Tibial nerve (tissue), 4 donors: ENCODE measurements at regions not wholly inside any gene's neighbourhood (a gene's known extent, or its start where the extent isn't known, plus 50 kb on each side); places are given as distances from the start of the nearest gene placed in this dataset.

Experiments used
- DNase-seq, 2 donors: peaks; one replicate each; pipeline ENCODE4 v3.0.0-alpha.2; 2019; ENCODE audit warnings: low spot score in 2 of 2
- H3K27ac ChIP-seq, 4 donors: fragments of 200-600 bp; sonication (generic) in 3 of 4; one replicate each; pipeline ENCODE4 v1.5.1; 2017 to 2019; ENCODE audit warnings: mild to moderate bottlenecking in 1 of 4
- H3K27me3 ChIP-seq, 2 donors: fragments of 200-600 bp; sonication (generic) in 1 of 2; one replicate each; pipeline versions ENCODE4 v1.5.1 to v1.6.0; 2017 to 2019
- H3K36me3 ChIP-seq, 3 donors: fragments of 200-600 bp; sonication (generic); one replicate each; pipeline ENCODE4 v1.5.1; 2018 to 2019
- H3K4me1 ChIP-seq, 4 donors: fragments of 200-600 bp; sonication (generic) in 3 of 4; one replicate each; pipeline ENCODE4 v1.5.1; 2017 to 2019
- H3K4me3 ChIP-seq, 4 donors: fragments of 200-600 bp; sonication (generic) in 3 of 4; one replicate each; pipeline ENCODE4 v1.5.1; 2017 to 2019; ENCODE audit warnings: mild to moderate bottlenecking in 1 of 4, moderate library complexity in 1 of 4
- H3K9me3 ChIP-seq, 4 donors: fragments of 200-600 bp; sonication (generic) in 3 of 4; one replicate each; pipeline ENCODE4 v1.5.1; 2017 to 2019
- CTCF ChIP-seq, 5 experiments: fragments of 200-600 bp in 3 of 5; fragments of 450-650 bp in 2 of 5; sonication (generic) in 3 of 5; IDR thresholded peaks; one replicate each; pipeline ENCODE4 v1.5.1; 2016 to 2019; ENCODE audit warnings: antibody characterized with exemption in 5 of 5, mild to moderate bottlenecking in 3 of 5, moderate library complexity in 2 of 5
- EP300 ChIP-seq, 2 donors: sonication (generic); formaldehyde crosslinking; IDR thresholded peaks; one replicate each; pipeline ENCODE4 v1.6.1; 2017; ENCODE audit warnings: antibody characterized with exemption in 2 of 2, mild to moderate bottlenecking in 1 of 2
- POLR2A ChIP-seq, 2 donors: fragments of 450-650 bp; IDR thresholded peaks; one replicate each; pipeline ENCODE4 v1.6.1; 2017; ENCODE audit warnings: antibody characterized with exemption in 2 of 2, mild to moderate bottlenecking in 2 of 2, moderate library complexity in 2 of 2
- WGBS, 2 donors: methylation state at CpG; one replicate each; pipeline ENCODE4 v1.1.5; 2018; 5-methylcytosine and 5-hydroxymethylcytosine counted together

GRCh38 chr11:45573728-45574127 is 91.7 kb downstream of the CHST1 start:
- no peak overlapping the region for H3K4me3 ChIP-seq
- H3K4me1 ChIP-seq = no peaks in the 10 kb centered on the region
- no peak for DNase-seq
- peaks cover 0 to 25% of the 10 kb centered on the region in 2 donors for H3K27me3 ChIP-seq
- no peak overlapping the region for H3K27ac ChIP-seq
- no peaks in the 10 kb centered on the region for H3K36me3 ChIP-seq
- TF ChIP-seq POLR2A (IDR thresholded peaks at IDR 0.05) (no peak), EP300 (IDR thresholded peaks at IDR 0.05) (no peak), CTCF (IDR thresholded peaks at IDR 0.05) (no peak)
- no peaks in the 10 kb centered on the region for H3K9me3 ChIP-seq
- WGBS, 2 donors = 86 to 91% methylated on average over 5 of the region's 5 CpGs

- Histone ChIP-seq H3K4me1 (no peaks in the 10 kb centered on the region), H3K9me3 (no peaks in the 10 kb centered on the region), H3K36me3 (no peaks in the 10 kb centered on the region), H3K4me3 (no peak overlapping the region), H3K27me3 (peaks cover 0 to 25% of the 10 kb centered on the region in 2 donors), H3K27ac (no peak overlapping the region)
- no peak for DNase-seq
- no peak for TF ChIP-seq CTCF (IDR thresholded peaks at IDR 0.05)
- TF ChIP-seq POLR2A (IDR thresholded peaks at IDR 0.05) = no peak
- TF ChIP-seq EP300 (IDR thresholded peaks at IDR 0.05) = no peak
- 60 to 63% methylated on average over 7 of the region's 7 CpGs for WGBS, 2 donors
Measured at GRCh38 chr11:45572354-45573123, 92.9 kb downstream of the CHST1 start.

- Histone ChIP-seq H3K4me3 (no peak overlapping the region), H3K27ac (no peak overlapping the region), H3K9me3 (no peaks in the 10 kb centered on the region), H3K36me3 (no peaks in the 10 kb centered on the region), H3K4me1 (no peaks in the 10 kb centered on the region), H3K27me3 (no peaks in the 10 kb centered on the region)
- TF ChIP-seq EP300 (IDR thresholded peaks at IDR 0.05) = no peak
- TF ChIP-seq CTCF (IDR thresholded peaks at IDR 0.05) = no peak
- no peak for TF ChIP-seq POLR2A (IDR thresholded peaks at IDR 0.05)
- WGBS, 2 donors = 79% methylated on average over 8 of the region's 8 CpGs
- DNase-seq = no peak
Measured at GRCh38 chr11:45569776-45570175, 95.6 kb downstream of the CHST1 start.

- Histone ChIP-seq H3K9me3 (no peaks in the 10 kb centered on the region), H3K27ac (no peak overlapping the region), H3K36me3 (no peaks in the 10 kb centered on the region), H3K27me3 (no peaks in the 10 kb centered on the region), H3K4me3 (no peak overlapping the region), H3K4me1 (no peaks in the 10 kb centered on the region)
- no peak for TF ChIP-seq POLR2A (IDR thresholded peaks at IDR 0.05)
- TF ChIP-seq EP300 (IDR thresholded peaks at IDR 0.05) = no peak
- TF ChIP-seq CTCF (IDR thresholded peaks at IDR 0.05) = no peak
- WGBS, 2 donors = 45 to 50% methylated on average over 4 of the region's 4 CpGs
- DNase-seq = no peak
Measured at GRCh38 chr11:45568049-45568448, 97.4 kb downstream of the CHST1 start.

- no peaks in the 10 kb centered on the region for H3K27me3 ChIP-seq
- no peak overlapping the region for H3K4me3 ChIP-seq
- H3K27ac ChIP-seq = no peak overlapping the region
- 66 to 69% methylated on average over 4 of the region's 4 CpGs for WGBS, 2 donors
- H3K4me1 ChIP-seq = peaks cover 0 to under 1% (median 0%) of the 10 kb centered on the region in 4 donors
- H3K36me3 ChIP-seq = no peaks in the 10 kb centered on the region
- DNase-seq = no peak
- no peaks in the 10 kb centered on the region for H3K9me3 ChIP-seq
- TF ChIP-seq CTCF (IDR thresholded peaks at IDR 0.05) (no peak), POLR2A (IDR thresholded peaks at IDR 0.05) (no peak), EP300 (IDR thresholded peaks at IDR 0.05) (no peak)
Measured at GRCh38 chr11:45565446-45565988, 99.9 kb downstream of the CHST1 start.
